ENCODE measurements at regions not wholly inside any gene's neighbourhood (a gene's known extent, or its start where the extent isn't known, plus 50 kb on each side); places are given as distances from the start of the nearest gene placed in this dataset.

- H3K4me3 ChIP-seq (ENCODE audit: low read length in 2 of 2), result no peak overlapping the region
- peaks cover 0 to 20% of the 10 kb centered on the region in 2 donors for H3K27me3 ChIP-seq (ENCODE audit: control insufficient read depth in 2 of 2, insufficient read depth in 1 of 2, low read length in 1 of 2)
- no peak for DNase-seq (ENCODE audit: low read depth in 6 of 9, low spot score in 9 of 9)
- no peak overlapping the region for H3K27ac ChIP-seq (ENCODE audit: low read depth in 1 of 2, low read length in 1 of 2)
- WGBS, result 91% methylated on average over 11 of the region's 11 CpGs
- peaks cover 0 to 6% of the 10 kb centered on the region in 2 donors for H3K4me1 ChIP-seq (ENCODE audit: control insufficient read depth in 2 of 2, insufficient read depth in 2 of 2, low read length in 2 of 2)
- no peaks in the 10 kb centered on the region for H3K9me3 ChIP-seq (ENCODE audit: control insufficient read depth in 2 of 2, insufficient read depth in 1 of 2, low read length in 1 of 2)
- no peaks in the 10 kb centered on the region for H3K36me3 ChIP-seq (ENCODE audit: control insufficient read depth in 2 of 2, insufficient read depth in 2 of 2, low read length in 1 of 2)
These were observed 124.0 kb upstream of the PJA1 start for GRCh38 chrX:69289046-69289792.

GRCh38 chrX:69287095-69287494 is 121.8 kb upstream of the PJA1 start:
- no peaks in the 10 kb centered on the region for H3K36me3 ChIP-seq (ENCODE audit: control insufficient read depth in 2 of 2, insufficient read depth in 2 of 2, low read length in 1 of 2)
- no peak overlapping the region for H3K27ac ChIP-seq (ENCODE audit: low read depth in 1 of 2, low read length in 1 of 2)
- WGBS, result 94% methylated on average over 3 of the region's 3 CpGs
- H3K4me3 ChIP-seq (ENCODE audit: low read length in 2 of 2), result no peak overlapping the region
- no peak for DNase-seq (ENCODE audit: low read depth in 6 of 9, low spot score in 9 of 9)
- no peaks in the 10 kb centered on the region for H3K9me3 ChIP-seq (ENCODE audit: control insufficient read depth in 2 of 2, insufficient read depth in 1 of 2, low read length in 1 of 2)
- peaks cover 0 to 6% of the 10 kb centered on the region in 2 donors for H3K4me1 ChIP-seq (ENCODE audit: control insufficient read depth in 2 of 2, insufficient read depth in 2 of 2, low read length in 2 of 2)
- peaks cover 0 to 23% of the 10 kb centered on the region in 2 donors for H3K27me3 ChIP-seq (ENCODE audit: control insufficient read depth in 2 of 2, insufficient read depth in 1 of 2, low read length in 1 of 2)

GRCh38 chrX:69286565-69286906 is 121.3 kb upstream of the PJA1 start:
- H3K27ac ChIP-seq (ENCODE audit: low read depth in 1 of 2, low read length in 1 of 2), result no peak overlapping the region
- H3K27me3 ChIP-seq (ENCODE audit: control insufficient read depth in 2 of 2, insufficient read depth in 1 of 2, low read length in 1 of 2), result peaks cover 0 to 23% of the 10 kb centered on the region in 2 donors
- H3K4me3 ChIP-seq (ENCODE audit: low read length in 2 of 2), result no peak overlapping the region
- H3K36me3 ChIP-seq (ENCODE audit: control insufficient read depth in 2 of 2, insufficient read depth in 2 of 2, low read length in 1 of 2), result no peaks in the 10 kb centered on the region
- no peak for DNase-seq (ENCODE audit: low read depth in 6 of 9, low spot score in 9 of 9)
- no peaks in the 10 kb centered on the region for H3K9me3 ChIP-seq (ENCODE audit: control insufficient read depth in 2 of 2, insufficient read depth in 1 of 2, low read length in 1 of 2)
- H3K4me1 ChIP-seq (ENCODE audit: control insufficient read depth in 2 of 2, insufficient read depth in 2 of 2, low read length in 2 of 2), result peaks cover 0 to 6% of the 10 kb centered on the region in 2 donors
- WGBS, result 94% methylated on average over 6 of the region's 6 CpGs

- 8% methylated on average over 31 of the region's 31 CpGs for WGBS
- Histone ChIP-seq H3K36me3 (ENCODE audit: control insufficient read depth in 2 of 2, insufficient read depth in 2 of 2, low read length in 1 of 2) (no peaks in the 10 kb centered on the region), H3K4me3 (ENCODE audit: low read length in 2 of 2) (peak overlapping the region; percentile 16 to 25), H3K27ac (ENCODE audit: low read depth in 1 of 2, low read length in 1 of 2) (no peak overlapping the region), H3K27me3 (ENCODE audit: control insufficient read depth in 2 of 2, insufficient read depth in 1 of 2, low read length in 1 of 2) (peaks cover 0 to 23% of the 10 kb centered on the region in 2 donors), H3K9me3 (ENCODE audit: control insufficient read depth in 2 of 2, insufficient read depth in 1 of 2, low read length in 1 of 2) (no peaks in the 10 kb centered on the region), H3K4me1 (ENCODE audit: control insufficient read depth in 2 of 2, insufficient read depth in 2 of 2, low read length in 2 of 2) (peaks cover 0 to 6% of the 10 kb centered on the region in 2 donors)
- peak in 6 of 9 donors; percentile 5 to 59 (median 21) for DNase-seq (ENCODE audit: low read depth in 6 of 9, low spot score in 9 of 9)
These were observed 120.8 kb upstream of the PJA1 start for GRCh38 chrX:69285881-69286564.

GRCh38 chrX:69285401-69285877 is 120.2 kb upstream of the PJA1 start:
- peaks cover 0 to 6% of the 10 kb centered on the region in 2 donors for H3K4me1 ChIP-seq (ENCODE audit: control insufficient read depth in 2 of 2, insufficient read depth in 2 of 2, low read length in 2 of 2)

DNA sequence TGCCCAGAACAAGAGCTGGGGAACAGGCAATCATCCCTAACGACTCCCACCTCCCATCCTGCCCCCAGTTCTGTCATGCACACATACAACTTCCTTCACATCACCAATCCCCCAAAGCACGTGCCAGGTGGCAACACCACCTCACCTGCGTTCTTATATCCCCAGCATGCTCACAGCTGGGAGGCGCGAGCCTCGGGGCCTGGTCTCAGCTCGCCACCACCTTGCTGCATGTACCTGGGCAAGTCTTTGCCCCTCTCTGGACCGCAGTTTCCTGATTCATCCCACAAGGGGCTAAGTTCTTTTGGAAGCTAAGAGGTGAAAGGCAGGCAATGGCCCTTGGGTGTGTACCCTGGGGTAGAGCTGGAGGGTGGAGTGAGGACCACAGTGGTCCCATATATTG is 119.2 kb upstream of the PJA1 start:
- peaks cover 0 to 23% of the 10 kb centered on the region in 2 donors for H3K27me3 ChIP-seq (ENCODE audit: control insufficient read depth in 2 of 2, insufficient read depth in 1 of 2, low read length in 1 of 2)
- no peak overlapping the region for H3K4me3 ChIP-seq (ENCODE audit: low read length in 2 of 2)
- H3K27ac ChIP-seq (ENCODE audit: low read depth in 1 of 2, low read length in 1 of 2), result no peak overlapping the region
- no peak for DNase-seq (ENCODE audit: low read depth in 6 of 9, low spot score in 9 of 9)
- no peaks in the 10 kb centered on the region for H3K9me3 ChIP-seq (ENCODE audit: control insufficient read depth in 2 of 2, insufficient read depth in 1 of 2, low read length in 1 of 2)
- WGBS, result 95% methylated on average over 8 of the region's 8 CpGs
- H3K36me3 ChIP-seq (ENCODE audit: control insufficient read depth in 2 of 2, insufficient read depth in 2 of 2, low read length in 1 of 2), result no peaks in the 10 kb centered on the region
- H3K4me1 ChIP-seq (ENCODE audit: control insufficient read depth in 2 of 2, insufficient read depth in 2 of 2, low read length in 2 of 2), result peaks cover 0 to 6% of the 10 kb centered on the region in 2 donors

More at GRCh38 chrX:69285401-69285877, 120.2 kb upstream of the PJA1 start:
- Histone ChIP-seq H3K27me3 (ENCODE audit: control insufficient read depth in 2 of 2, insufficient read depth in 1 of 2, low read length in 1 of 2) (peaks cover 0 to 23% of the 10 kb centered on the region in 2 donors), H3K9me3 (ENCODE audit: control insufficient read depth in 2 of 2, insufficient read depth in 1 of 2, low read length in 1 of 2) (no peaks in the 10 kb centered on the region), H3K27ac (ENCODE audit: low read depth in 1 of 2, low read length in 1 of 2) (no peak overlapping the region), H3K36me3 (ENCODE audit: control insufficient read depth in 2 of 2, insufficient read depth in 2 of 2, low read length in 1 of 2) (no peaks in the 10 kb centered on the region), H3K4me3 (ENCODE audit: low read length in 2 of 2) (peak overlapping the region in 1 of 2 donors; percentile 16)
- no peak for DNase-seq (ENCODE audit: low read depth in 6 of 9, low spot score in 9 of 9)
- 68% methylated on average over 10 of the region's 10 CpGs for WGBS

DNA sequence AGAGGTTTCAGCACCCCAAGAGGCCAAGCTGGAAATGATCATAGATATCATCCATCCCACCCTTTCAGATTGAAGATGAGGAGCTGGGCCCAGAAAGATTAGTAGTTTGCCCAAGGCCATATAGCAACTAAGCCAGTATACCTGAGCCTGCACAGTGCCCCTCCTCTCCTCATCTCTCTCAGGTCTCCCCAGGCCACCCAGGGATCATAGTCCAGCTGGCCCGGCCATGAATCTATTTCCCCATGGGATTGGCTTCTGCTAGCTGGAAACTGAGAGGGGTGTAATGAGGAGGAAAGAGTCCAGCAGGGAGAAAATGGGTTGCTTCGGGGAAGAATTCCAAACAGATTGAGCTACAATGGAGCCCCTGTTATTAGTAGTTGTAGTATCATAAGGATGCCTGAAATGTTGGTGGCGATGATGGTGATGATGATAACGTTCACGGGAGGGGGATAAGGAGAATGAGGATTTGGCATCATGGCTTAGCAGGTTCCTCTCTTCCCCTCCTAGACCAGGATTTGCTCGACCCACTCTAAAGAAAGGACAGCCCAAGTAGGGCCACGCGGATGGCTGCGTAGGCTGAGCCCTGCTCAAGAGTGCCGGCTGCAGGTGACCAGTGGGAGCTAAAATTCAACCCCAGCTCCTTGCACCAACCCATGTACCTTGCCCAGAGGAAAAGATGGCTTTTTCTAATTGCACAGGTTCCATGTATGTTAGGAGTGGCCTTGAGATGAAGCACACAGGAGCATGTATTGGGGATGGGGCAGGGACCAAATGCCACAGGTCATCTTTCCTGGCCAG is 117.8 kb upstream of the PJA1 start:
- Histone ChIP-seq H3K9me3 (ENCODE audit: control insufficient read depth in 2 of 2, insufficient read depth in 1 of 2, low read length in 1 of 2) (no peaks in the 10 kb centered on the region), H3K36me3 (ENCODE audit: control insufficient read depth in 2 of 2, insufficient read depth in 2 of 2, low read length in 1 of 2) (no peaks in the 10 kb centered on the region), H3K27ac (ENCODE audit: low read depth in 1 of 2, low read length in 1 of 2) (no peak overlapping the region), H3K4me3 (ENCODE audit: low read length in 2 of 2) (no peak overlapping the region), H3K27me3 (ENCODE audit: control insufficient read depth in 2 of 2, insufficient read depth in 1 of 2, low read length in 1 of 2) (peaks cover 0 to 27% of the 10 kb centered on the region in 2 donors), H3K4me1 (ENCODE audit: control insufficient read depth in 2 of 2, insufficient read depth in 2 of 2, low read length in 2 of 2) (peaks cover 0 to 6% of the 10 kb centered on the region in 2 donors)
- 82% methylated on average over 10 of the region's 10 CpGs for WGBS
- DNase-seq (ENCODE audit: low read depth in 6 of 9, low spot score in 9 of 9), result no peak

- 83% methylated on average over 4 of the region's 4 CpGs for WGBS
- Histone ChIP-seq H3K27me3 (ENCODE audit: control insufficient read depth in 2 of 2, insufficient read depth in 1 of 2, low read length in 1 of 2) (peaks cover 0 to 23% of the 10 kb centered on the region in 2 donors), H3K4me3 (ENCODE audit: low read length in 2 of 2) (no peak overlapping the region), H3K36me3 (ENCODE audit: control insufficient read depth in 2 of 2, insufficient read depth in 2 of 2, low read length in 1 of 2) (no peaks in the 10 kb centered on the region), H3K27ac (ENCODE audit: low read depth in 1 of 2, low read length in 1 of 2) (no peak overlapping the region), H3K9me3 (ENCODE audit: control insufficient read depth in 2 of 2, insufficient read depth in 1 of 2, low read length in 1 of 2) (no peaks in the 10 kb centered on the region), H3K4me1 (ENCODE audit: control insufficient read depth in 2 of 2, insufficient read depth in 2 of 2, low read length in 2 of 2) (peaks cover 0 to 2% of the 10 kb centered on the region in 2 donors)
- no peak for DNase-seq (ENCODE audit: low read depth in 6 of 9, low spot score in 9 of 9)
These were observed 115.7 kb upstream of the PJA1 start for GRCh38 chrX:69280933-69281332.

All from thymus (tissue), 11 donors.